ENCODE measurements at regions not wholly inside any gene's neighbourhood (a gene's known extent, or its start where the extent isn't known, plus 50 kb on each side); places are given as distances from the start of the nearest gene placed in this dataset.

DNA sequence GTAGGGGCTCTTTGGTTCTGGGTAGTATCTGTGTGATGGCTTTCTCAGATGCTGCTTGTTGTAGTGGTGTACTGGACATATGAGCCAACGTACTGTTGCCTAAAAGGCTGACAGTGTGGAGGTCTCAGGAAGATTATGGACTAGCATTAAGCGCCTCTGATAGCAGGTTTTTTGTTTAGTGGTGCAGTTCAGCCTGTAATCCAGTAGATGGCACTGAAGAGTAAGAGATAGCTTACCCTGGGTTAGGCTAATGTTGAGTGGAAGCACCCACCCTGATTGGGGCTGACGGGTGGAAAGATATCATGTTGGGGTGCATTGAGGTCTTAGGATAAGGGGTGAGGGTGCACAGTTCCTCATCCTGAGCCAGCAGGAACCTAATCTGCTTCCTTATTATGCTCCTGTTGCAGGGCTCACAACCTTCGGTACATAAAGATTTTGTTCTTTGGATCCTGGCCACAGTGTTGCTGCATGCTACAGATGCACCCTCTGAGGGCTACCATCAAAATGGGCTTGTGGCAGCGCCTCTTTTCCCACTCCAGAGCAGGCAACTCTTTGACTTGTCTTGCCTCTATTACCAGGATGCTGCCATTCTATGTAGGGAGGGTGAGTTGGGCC lies 79.6 kb downstream of the MSTN start:
- no peaks in the 10 kb centered on the region for H3K4me1 ChIP-seq (ENCODE audit: insufficient read depth, low read length)
- no peak overlapping the region for H2AFZ ChIP-seq (ENCODE audit: low read length)
- BruUV-seq (replicated peaks), result no TSS peak
- in situ Hi-C loops (cut with HindIII; ENCODE audit: extremely low pct_ligation_motif_present, low pct_unique_long_range_greater_than_20kb), result no loop called here
- ChIA-PET CTCF (ENCODE audit: low intra/inter-chr PET ratio, low total read pairs) (no interaction called here), POLR2A (no interaction called here)
- H3K4me2 ChIP-seq (ENCODE audit: low read depth, low read length), result no peak overlapping the region
- ATAC-seq, result peak; percentile 89
- no peak overlapping the region for H3K27ac ChIP-seq (ENCODE audit: extremely low read length, insufficient read depth, low read length)
- H3K36me3 ChIP-seq (replicated peaks in 1 of 2; ENCODE audit: control insufficient read depth in 1 of 2, insufficient read depth in 2 of 2, low read length in 2 of 2), result no peaks in the 10 kb centered on the region
- H4K20me1 ChIP-seq (ENCODE audit: insufficient read depth, low read length), result no peaks in the 10 kb centered on the region
- no peaks in the 10 kb centered on the region for H3K27me3 ChIP-seq (ENCODE audit: control insufficient read depth in 1 of 2, insufficient read depth in 2 of 2, low read length in 2 of 2)
- H3K4me3 ChIP-seq (replicated peaks in 1 of 3; ENCODE audit: insufficient read depth in 1 of 3, low read depth in 2 of 3, low read length in 3 of 3), result no peak overlapping the region
- H3K9ac ChIP-seq (ENCODE audit: insufficient read depth, low read depth, low read length), result no peak overlapping the region
- no peak for FAIRE-seq
- intact Hi-C loops (cut with micrococcal nuclease; ENCODE audit: unreplicated experiment), result loop anchor here (1.0 kb wide), 1 partner anchor 87 kb away; no protein-coding TSS in a partner anchor
- peak; percentile 35 for DNase-seq (ENCODE audit: low spot score)
- 0 out of 2 replicates have a peak, but pooled peaks have one; percentile 35 for TF ChIP-seq ZNF749 (CRISPR knock-in tag; IDR thresholded peaks at IDR 0.05; ENCODE audit: borderline replicate concordance)
- peak; percentile 67 for TF ChIP-seq STAG1 (CRISPR knock-in tag; IDR thresholded peaks at IDR 0.05)
- peak; percentile 100 for TF ChIP-seq ZNF230 (CRISPR knock-in tag; IDR thresholded peaks at IDR 0.05)
- TF ChIP-seq ZNF629 (CRISPR knock-in tag; conservative IDR thresholded peaks at IDR 0.05), result no peak
- no peak for TF ChIP-seq CBX5 (CRISPR knock-in tag; IDR thresholded peaks at IDR 0.05; ENCODE audit: borderline replicate concordance)
- TF ChIP-seq, protein P1, sequence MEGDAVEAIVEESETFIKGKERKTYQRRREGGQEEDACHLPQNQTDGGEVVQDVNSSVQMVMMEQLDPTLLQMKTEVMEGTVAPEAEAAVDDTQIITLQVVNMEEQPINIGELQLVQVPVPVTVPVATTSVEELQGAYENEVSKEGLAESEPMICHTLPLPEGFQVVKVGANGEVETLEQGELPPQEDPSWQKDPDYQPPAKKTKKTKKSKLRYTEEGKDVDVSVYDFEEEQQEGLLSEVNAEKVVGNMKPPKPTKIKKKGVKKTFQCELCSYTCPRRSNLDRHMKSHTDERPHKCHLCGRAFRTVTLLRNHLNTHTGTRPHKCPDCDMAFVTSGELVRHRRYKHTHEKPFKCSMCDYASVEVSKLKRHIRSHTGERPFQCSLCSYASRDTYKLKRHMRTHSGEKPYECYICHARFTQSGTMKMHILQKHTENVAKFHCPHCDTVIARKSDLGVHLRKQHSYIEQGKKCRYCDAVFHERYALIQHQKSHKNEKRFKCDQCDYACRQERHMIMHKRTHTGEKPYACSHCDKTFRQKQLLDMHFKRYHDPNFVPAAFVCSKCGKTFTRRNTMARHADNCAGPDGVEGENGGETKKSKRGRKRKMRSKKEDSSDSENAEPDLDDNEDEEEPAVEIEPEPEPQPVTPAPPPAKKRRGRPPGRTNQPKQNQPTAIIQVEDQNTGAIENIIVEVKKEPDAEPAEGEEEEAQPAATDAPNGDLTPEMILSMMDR (CRISPR knock-in tag; IDR thresholded peaks at IDR 0.05), result peak; percentile 73
- peak; percentile 28; the same call in 1 of the 2 replicates for TF ChIP-seq RAD21 (CRISPR knock-in tag; IDR thresholded peaks at IDR 0.05)
- TF ChIP-seq XRCC5 (optimal IDR thresholded peaks at IDR 0.05; ENCODE audit: low read length), result peak; percentile 40
- 0 out of 2 replicates have a peak, but pooled peaks have one; percentile 15 for TF ChIP-seq SMC3 (IDR thresholded peaks at IDR 0.05; ENCODE audit: low read length)
- peaks cover 28% of the 10 kb centered on the region for H3K9me3 ChIP-seq (ENCODE audit: low read length)
- H3K79me2 ChIP-seq (ENCODE audit: insufficient read depth, low read length), result no peaks in the 10 kb centered on the region
- WGBS (ENCODE audit: low lambda C conversion rate), result 16% methylated on average over 5 of the region's 5 CpGs

Measured in HepG2 (cell line).